ENCODE measurements at regions not wholly inside any gene's neighbourhood (a gene's known extent, or its start where the extent isn't known, plus 50 kb on each side); places are given as distances from the start of the nearest gene placed in this dataset.

- H2BK5ac ChIP-seq (ENCODE audit: low read depth, low read length, poor library complexity, severe bottlenecking): no peak overlapping the region
- H4K8ac ChIP-seq (ENCODE audit: low read depth in 2 of 2, low read length in 2 of 2): no peak overlapping the region
- no CpG with 5 or more reads among the region's 2 CpGs for WGBS, 2 experiments (ENCODE audit: extremely low coverage in 2 of 2, insufficient read length in 1 of 2)
- no peak overlapping the region for H3K56ac ChIP-seq (ENCODE audit: extremely low read depth, insufficient read depth, low read length)
- H4K5ac ChIP-seq (ENCODE audit: low read depth, low read length): no peak overlapping the region
- no peak overlapping the region for H3K4me3 ChIP-seq (ENCODE audit: insufficient read depth, low read depth, low read length)
- H3K14ac ChIP-seq (replicated peaks; ENCODE audit: low read depth, low read length): no peak overlapping the region
- H2BK15ac ChIP-seq (ENCODE audit: low read depth, low read length): no peak overlapping the region
- no TSS peak for BruUV-seq (replicated peaks)
- ChIA-PET CTCF (interaction anchor here (0.6 kb wide), 1 partner anchor 170 kb away, joined by 4 read pairs; no protein-coding TSS in a partner anchor), POLR2A (ENCODE audit: unreplicated experiment) (no interaction called here)
- H3K27ac ChIP-seq (ENCODE audit: insufficient read depth, low read length): no peak overlapping the region
- H3K9me3 ChIP-seq (ENCODE audit: control insufficient read depth, insufficient read depth, low read length): peaks cover 3% of the 10 kb centered on the region; the same call in 1 of the 2 replicates
- H2AFZ ChIP-seq (replicated peaks; ENCODE audit: low read length, poor library complexity): no peak overlapping the region
- H3K4ac ChIP-seq (ENCODE audit: low read depth, low read length): no peak overlapping the region
- H3K4me2 ChIP-seq (ENCODE audit: low read depth, low read length): no peak overlapping the region
- no peak overlapping the region for H2BK120ac ChIP-seq (ENCODE audit: low read depth, low read length)
- no peak for DNase-seq
- H3K36me3 ChIP-seq (ENCODE audit: control insufficient read depth, insufficient read depth, low read length): no peaks in the 10 kb centered on the region
- peaks cover 2% of the 10 kb centered on the region; the same call in 1 of the 2 replicates for H3K4me1 ChIP-seq (ENCODE audit: control insufficient read depth, insufficient read depth, low read length)
- in situ Hi-C loops (cut with MboI; ENCODE audit: low sequenced_read_pairs): no loop called here
- no peaks in the 10 kb centered on the region for H3K27me3 ChIP-seq (ENCODE audit: control insufficient read depth, insufficient read depth, low read length)
- H4K91ac ChIP-seq (ENCODE audit: insufficient read depth, low read depth, low read length): no peak overlapping the region
- dilution Hi-C loops (cut with HindIII; ENCODE audit: low sequenced_read_pairs, unreplicated experiment): no loop called here
- H2AK9ac ChIP-seq (replicated peaks; ENCODE audit: low read depth, low read length, poor library complexity): no peak overlapping the region
- no peak overlapping the region for H3K9ac ChIP-seq (ENCODE audit: low read depth, low read length)
- no peak for ATAC-seq (ENCODE audit: low read depth)
- no peaks in the 10 kb centered on the region for H4K20me1 ChIP-seq (ENCODE audit: insufficient read depth, low read length)
- no peak overlapping the region for H2AK5ac ChIP-seq (ENCODE audit: low read depth, low read length)
- intact Hi-C loops (cut with micrococcal nuclease): no loop called here
- no peak for TF ChIP-seq CTCF (conservative IDR thresholded peaks at IDR 0.05; ENCODE audit: low read depth, low read length)
- no peak for TF ChIP-seq RAD21 (IDR thresholded peaks at IDR 0.05; ENCODE audit: low read length)
- no peak for TF ChIP-seq NFE2L2 (IDR thresholded peaks at IDR 0.05; ENCODE audit: low read depth, low read length)
- TF ChIP-seq CHD1 (IDR thresholded peaks at IDR 0.05; ENCODE audit: low read depth, low read length): no peak
- TF ChIP-seq ELK1 (IDR thresholded peaks at IDR 0.05; ENCODE audit: borderline replicate concordance, low read depth, low read length): no peak
- no peak for TF ChIP-seq MAZ (IDR thresholded peaks at IDR 0.05; ENCODE audit: borderline replicate concordance, low read depth, low read length)
- no peak for TF ChIP-seq RFX5 (IDR thresholded peaks at IDR 0.05; ENCODE audit: low read depth, low read length)
- no peak for TF ChIP-seq MXI1 (IDR thresholded peaks at IDR 0.05; ENCODE audit: borderline replicate concordance, low read depth, low read length)
- TF ChIP-seq POLR2A (IDR thresholded peaks at IDR 0.05; ENCODE audit: low read depth, low read length): no peak
- no peak for TF ChIP-seq USF2 (IDR thresholded peaks at IDR 0.05; ENCODE audit: low read depth, low read length)
- no peak for TF ChIP-seq SMC3 (IDR thresholded peaks at IDR 0.05; ENCODE audit: low read depth, low read length)
- TF ChIP-seq BHLHE40 (IDR thresholded peaks at IDR 0.05; ENCODE audit: low read depth, low read length): no peak
- no peak for TF ChIP-seq MAFK (IDR thresholded peaks at IDR 0.05; ENCODE audit: low read depth, low read length)
- TF ChIP-seq FOS (IDR thresholded peaks at IDR 0.05; ENCODE audit: low read depth, low read length): no peak
- no peak for TF ChIP-seq CEBPB (IDR thresholded peaks at IDR 0.05; ENCODE audit: low read depth, low read length)
- no peak for TF ChIP-seq RCOR1 (IDR thresholded peaks at IDR 0.05; ENCODE audit: insufficient replicate concordance, low read length)
- no peak overlapping the region for H3K23ac ChIP-seq (ENCODE audit: low read depth, low read length)
- no peaks in the 10 kb centered on the region for H3K9me1 ChIP-seq (ENCODE audit: insufficient read depth, low read length)
- no peaks in the 10 kb centered on the region for H3K79me1 ChIP-seq (ENCODE audit: low read depth in 1 of 2, low read length in 2 of 2)
- H2BK20ac ChIP-seq (ENCODE audit: low read depth, low read length): no peak overlapping the region
- no peak overlapping the region for H3K18ac ChIP-seq (ENCODE audit: low read depth, low read length)
Measured at GRCh38 chr10:36463390-36463789, 662.0 kb upstream of the ANKRD30A start.

All from IMR-90 (cell line).